C1 segment of cervical spinal cord (tissue), 14 donors: ENCODE measurements at regions not wholly inside any gene's neighbourhood (a gene's known extent, or its start where the extent isn't known, plus 50 kb on each side); places are given as distances from the start of the nearest gene placed in this dataset.

Source experiments
- DNase-seq, 14 donors: peaks; one replicate each; lab custom pipeline; 2025; lab: John Stamatoyannopoulos, UW

GRCh38 chr21:16347223-16347622, 617.4 kb downstream of the USP25 start:
- DNase-seq, result no peak

DNA sequence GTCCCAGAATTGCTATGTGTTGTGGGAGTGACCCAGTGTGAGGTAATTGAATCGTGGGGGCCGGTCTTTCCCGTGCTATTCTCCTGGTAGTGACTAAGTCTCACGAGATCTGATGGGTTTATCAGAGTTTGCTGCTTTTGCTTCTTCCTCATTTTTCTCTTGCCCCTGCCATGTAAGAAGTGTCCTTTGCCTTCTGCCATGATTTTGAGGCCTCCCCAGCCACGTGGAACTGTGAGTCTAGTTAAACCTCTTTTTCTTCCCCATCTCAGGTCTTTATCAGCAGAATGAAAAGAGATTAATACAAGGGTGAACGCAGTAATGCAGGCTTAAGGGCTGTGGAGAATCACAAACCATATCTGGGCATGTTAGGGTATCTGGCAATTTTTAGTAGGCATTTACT, 624.0 kb downstream of the USP25 start:
- no peak for DNase-seq

GRCh38 chr21:16357994-16358393, 628.2 kb downstream of the USP25 start:
- no peak for DNase-seq

DNA sequence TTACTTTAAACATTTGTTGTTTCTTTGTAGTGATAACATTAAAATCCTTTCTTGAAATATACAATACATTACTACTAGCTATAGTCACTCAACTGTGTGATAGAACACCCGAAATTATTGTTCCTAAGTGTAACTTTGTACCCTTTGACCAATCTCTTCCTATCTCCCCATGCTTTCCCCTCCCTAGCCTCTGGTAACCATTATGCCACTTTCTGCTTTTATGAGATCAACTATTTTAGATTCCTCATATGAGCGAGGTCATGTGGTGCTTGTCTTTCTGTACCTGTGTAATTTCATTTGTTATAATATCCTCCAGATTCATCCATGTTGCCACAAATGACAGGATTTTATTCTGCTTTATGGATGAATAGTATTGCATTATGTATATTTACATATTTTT, 629.0 kb downstream of the USP25 start:
- DNase-seq, result no peak

GRCh38 chr21:16363100-16363499, 633.3 kb downstream of the USP25 start:
- no peak for DNase-seq

- DNase-seq, result no peak
Observed at GRCh38 chr21:16363518-16363917, 633.7 kb downstream of the USP25 start.

DNA sequence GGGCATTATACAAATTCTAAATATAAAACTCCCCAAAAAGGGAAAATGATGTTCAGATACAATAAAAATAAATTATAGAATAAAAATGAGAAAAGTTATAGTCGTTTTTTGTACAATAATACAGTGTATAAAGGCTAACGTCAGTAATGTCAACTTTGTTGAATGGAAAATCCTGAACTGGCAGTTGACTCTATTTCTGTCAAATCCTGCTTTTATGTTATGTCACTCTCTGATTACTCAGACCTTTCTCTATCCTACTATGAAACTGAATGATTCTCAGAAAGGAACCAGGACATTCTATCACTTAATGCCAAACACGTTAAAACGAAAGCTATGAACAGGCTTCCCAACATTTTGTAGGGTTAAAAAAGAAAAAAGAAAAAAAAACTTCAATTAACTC, 636.4 kb downstream of the USP25 start:
- DNase-seq, result no peak

DNA sequence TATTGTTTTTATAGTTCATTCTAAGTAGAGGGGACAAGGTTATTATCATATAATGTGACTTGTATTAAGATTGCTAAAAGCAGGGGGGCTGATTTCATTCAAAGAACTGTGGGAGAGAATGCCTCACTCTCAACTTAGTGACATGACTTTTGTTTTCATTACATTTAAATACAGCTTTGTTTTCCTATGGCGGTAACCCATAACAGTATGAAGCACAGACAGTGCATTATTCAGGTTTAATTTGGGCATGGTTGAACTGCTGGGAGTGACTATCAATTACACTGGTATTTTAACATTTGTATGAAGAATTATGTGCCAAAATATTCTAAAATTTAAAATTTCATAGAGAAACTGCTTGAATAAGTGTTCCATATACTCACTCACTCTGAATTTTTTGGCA, 637.3 kb downstream of the USP25 start:
- DNase-seq, result no peak

DNA sequence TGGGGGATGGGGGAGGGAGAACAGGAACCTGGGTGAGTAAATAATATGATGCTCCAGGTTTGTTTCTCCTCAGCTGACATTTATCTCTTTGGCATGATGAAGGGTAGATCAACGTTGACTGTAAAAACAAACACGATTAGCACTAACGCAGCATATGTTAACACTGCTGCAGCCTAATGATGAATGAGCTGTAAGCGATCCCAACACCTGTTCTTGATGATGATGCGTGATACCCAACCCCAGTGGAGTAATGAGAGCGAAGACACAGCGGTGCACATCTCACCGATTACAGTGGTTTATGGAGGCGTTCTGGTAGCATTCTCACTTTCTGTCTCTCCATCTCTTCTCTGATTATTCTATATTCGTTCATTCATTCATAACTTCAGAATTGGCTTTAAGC, 640.4 kb downstream of the USP25 start:
- DNase-seq, result no peak

GRCh38 chr21:16372586-16372985, 642.8 kb downstream of the USP25 start:
- no peak for DNase-seq

- DNase-seq, result no peak
Observed at GRCh38 chr21:16376673-16377072, 646.9 kb downstream of the USP25 start.

- DNase-seq, result no peak
Observed at GRCh38 chr21:16377120-16377658, 647.4 kb downstream of the USP25 start.

DNA sequence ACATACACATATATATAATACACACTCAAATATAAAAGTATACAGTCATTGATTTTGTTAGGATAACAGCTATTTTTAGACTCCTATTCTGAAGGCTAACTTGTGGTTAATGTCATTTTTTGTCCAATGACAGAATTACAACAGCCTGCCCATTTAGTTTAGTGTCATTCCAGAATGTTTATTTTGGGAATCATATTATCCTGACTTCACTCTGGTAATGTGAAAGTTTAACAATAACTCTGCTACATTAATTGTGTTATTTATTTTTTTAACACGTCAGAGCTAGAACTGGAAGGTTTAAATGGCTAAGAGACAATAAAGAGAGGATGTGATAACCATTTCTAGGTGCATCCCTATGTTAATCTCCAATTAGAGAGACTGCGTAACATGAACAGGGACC, 648.1 kb downstream of the USP25 start:
- no peak for DNase-seq

- DNase-seq, result no peak
Observed at GRCh38 chr21:16378525-16378924, 648.7 kb downstream of the USP25 start.

DNA sequence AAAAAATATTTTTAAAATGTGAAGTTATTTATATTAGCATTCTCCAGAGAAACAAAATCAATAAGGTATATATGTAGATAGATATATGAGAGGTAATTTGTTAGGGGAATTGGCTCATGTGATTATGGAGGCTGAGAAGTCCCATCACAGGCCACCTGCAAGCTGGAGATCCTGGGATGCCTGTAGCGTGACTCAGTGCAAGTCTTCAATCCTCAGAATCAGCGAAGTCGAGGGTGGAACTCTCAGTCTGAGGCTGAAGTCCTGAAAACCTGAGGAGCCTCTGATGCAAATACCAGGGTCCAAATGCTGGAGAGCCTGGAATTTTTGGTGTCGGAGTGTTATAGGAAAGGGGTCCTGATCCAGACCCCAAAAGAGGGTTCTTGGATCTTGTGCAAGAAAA, 658.5 kb downstream of the USP25 start:
- no peak for DNase-seq

DNA sequence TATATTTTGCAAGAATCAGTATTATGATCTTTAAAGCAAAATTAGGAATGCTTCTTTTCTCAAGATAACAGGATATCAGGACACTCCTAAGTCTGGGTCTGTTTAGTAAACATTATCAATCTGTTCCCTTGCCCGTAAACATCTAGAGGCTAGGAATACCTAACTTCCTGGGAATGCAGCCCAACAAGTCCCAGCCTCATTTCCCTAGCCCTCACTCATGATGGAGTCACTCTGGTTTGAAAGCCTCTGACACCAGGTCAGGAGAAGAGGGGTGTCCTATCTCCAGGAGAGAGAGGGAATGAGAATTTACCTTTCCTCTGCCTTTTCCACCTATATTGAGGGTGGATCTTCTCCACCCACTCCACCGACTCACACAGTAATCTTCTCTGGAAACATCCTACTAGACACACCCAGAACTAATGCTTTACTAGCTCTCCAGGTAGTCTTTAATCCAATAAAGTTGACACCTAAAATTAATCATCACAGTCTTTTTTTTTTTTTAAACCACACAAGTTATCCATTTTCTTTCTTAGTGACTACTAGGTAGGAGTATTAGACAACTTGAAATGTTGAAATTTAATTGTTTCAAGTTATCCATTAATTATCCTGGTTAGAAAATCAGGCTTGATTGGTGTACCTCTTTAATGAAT, 659.3 kb downstream of the USP25 start:
- DNase-seq, result no peak

- no peak for DNase-seq
Observed at GRCh38 chr21:16389643-16390042, 659.9 kb downstream of the USP25 start.

DNA sequence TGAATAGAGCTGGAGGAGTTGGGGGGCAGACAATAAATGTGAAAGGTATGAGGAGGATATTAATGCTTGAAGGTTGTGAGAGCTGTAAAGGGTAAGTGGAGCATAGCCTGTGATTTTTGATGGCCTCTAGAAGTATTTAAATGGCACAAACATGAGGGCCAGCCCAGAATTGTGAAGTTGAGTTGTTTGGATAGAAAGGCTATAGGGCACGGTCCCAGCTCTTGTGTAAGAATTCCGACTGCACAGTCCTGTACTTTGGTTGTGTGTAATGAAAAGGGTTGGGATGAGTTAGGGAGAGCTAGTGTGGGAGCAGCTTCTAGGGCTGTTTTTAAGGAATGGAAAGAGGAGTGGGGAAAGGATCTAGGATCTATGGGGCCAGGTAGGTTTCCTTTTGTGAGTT, 665.5 kb downstream of the USP25 start:
- DNase-seq, result no peak

GRCh38 chr21:16402752-16403151, 673.0 kb downstream of the USP25 start:
- DNase-seq, result no peak

- DNase-seq, result no peak
Observed at GRCh38 chr21:16404776-16405175, 675.0 kb downstream of the USP25 start.

DNA sequence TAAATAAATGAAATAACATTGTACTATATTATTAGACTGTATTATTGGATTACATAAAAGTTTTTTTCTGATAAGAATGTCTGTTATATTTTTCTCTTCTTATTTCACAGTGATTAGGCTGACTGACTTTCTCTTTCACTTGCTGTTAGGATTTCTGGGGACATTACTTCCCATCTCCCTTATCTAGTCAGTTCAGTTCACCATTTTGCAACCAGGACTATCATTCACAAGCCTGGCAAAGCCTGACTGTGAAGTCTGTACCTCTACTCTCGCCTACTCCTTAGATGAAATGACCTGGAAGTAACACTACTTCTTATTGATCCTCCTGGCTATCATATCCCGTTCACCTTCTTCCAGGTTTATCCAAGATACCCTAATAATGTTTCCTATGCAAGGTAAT, 676.6 kb downstream of the USP25 start:
- DNase-seq, result no peak

DNA sequence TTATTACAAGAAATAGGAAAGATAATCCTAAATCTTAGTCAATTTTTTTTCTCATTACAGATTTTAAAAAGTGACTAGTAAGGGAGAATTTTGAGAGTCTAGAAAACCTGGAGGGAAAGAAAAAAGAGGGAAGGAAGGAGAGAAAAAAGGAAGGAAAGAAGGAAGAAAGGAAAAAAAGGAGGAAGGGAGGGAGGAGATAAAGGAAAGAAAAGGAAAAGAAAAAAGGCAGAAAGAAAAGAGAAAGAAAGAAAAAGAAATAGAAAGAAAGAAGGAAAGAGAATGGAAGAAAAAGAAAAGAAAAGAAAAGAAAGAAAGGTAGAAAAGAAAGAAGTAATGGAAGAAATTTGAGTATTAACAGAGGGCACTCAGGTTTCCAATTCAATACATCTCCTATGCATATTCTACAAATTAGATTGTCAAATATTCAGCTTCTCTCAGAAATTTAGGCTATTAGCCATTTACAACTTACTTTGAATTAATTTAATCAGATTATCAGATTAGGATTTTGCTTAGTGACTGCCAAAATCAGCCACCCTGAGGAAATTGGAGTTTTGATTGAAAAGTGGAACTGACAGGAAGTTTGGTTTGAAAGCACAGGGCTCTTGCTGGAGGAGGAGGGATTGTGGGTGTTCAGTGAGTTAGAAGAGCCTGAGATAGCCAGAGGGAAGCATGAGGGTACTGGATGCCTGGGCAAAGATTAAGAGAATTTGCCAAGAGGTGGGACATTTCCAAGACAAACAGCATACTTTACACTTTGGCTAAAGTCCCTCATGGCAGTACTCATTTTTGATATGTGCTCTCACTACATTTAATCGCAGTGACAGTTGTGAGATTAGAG, 677.8 kb downstream of the USP25 start:
- no peak for DNase-seq

DNA sequence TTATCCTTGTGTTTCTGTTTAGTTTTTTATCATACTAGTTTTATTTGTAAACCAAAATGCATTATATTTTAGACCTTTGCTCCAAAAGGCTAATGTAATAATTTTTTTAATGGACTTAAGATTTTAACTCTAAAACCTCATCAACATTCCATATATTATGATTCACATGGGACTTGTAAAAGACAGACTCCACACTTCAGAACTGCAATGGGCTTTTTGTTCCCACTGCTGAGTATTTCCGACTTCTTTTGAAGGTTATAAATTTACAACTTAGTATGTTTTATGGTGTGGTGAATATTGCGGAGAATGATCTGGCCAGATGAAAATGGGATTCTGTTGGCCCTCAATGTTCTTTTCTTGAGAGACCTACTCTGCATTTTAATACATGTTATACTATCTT, 678.5 kb downstream of the USP25 start:
- no peak for DNase-seq
